ENCODE measurements at regions not wholly inside any gene's neighbourhood (a gene's known extent, or its start where the extent isn't known, plus 50 kb on each side); places are given as distances from the start of the nearest gene placed in this dataset.

DNA sequence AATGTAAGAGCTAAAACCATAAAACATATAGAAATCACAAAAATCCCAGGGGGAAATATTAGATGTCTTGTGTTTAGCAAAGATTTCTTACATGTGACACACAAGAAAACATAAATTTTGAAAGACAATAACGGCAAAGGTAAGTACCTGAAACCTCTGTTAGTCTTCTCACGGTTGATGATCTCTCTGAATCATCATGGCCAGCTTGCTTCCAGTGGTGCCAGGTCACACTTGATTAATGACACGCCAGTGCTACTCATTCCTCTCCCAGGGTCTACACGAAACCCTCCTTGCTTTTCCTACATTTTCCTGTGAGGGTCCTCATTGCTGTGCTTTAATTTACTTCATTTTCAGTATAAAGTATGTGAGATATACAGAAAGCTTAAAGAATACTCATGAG lies 114.4 kb upstream of the PARP11 start:
- no peak for DNase-seq

DNA sequence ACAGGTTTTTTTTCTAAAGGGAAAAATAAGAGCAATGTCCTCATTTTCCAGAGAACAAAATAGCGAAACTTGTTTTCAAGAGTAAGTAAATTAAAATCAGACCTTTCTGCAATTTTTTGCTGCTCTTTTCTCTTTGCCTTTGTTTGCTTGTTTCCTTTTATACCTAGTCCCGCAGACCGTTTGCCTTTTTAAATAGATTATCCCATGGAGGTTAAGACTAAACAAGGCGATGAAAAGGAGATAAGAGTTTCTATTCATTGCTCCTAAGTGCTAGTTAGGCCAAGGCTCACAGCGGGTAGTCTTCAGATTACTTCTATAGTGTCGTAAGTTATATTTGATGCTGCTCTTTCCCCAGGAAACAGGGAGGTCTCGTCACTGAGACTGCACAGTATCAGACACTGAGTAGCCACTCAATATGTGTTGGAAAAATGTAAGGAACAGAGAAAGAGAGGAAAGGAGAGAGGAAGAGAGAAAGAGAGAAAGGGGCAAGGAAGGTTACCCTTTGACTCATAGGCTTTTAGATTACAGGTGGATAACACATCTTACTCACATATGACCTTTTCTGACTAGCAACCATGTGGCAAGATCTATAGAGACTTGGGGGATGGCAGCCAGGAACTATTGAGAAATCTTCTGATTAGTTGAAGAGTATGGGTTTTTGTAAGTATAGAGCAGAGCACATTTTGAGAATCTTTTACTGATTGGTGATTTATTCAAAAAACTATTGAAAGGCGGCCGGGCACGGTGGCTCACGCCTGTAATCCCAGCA lies 107.5 kb upstream of the PARP11 start:
- DNase-seq: no peak

DNA sequence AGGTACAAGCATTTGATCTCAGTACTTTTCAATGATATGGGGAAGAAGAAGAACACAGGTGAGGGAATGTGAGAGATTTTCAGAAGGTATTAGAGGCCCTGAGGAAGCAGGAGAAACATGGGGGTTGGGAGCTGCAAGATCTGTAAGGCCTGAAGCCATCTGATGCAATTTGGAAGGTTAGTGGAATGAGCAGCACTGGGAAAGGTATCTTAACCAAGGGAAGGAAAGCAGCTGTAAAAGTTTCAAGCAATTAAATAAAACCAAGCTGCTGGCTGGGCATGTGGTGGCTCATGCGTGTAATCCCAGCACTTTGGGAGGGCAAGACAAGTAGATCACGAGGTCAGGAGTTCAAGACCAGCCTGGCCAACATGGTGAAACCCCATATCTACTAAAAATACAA lies 104.4 kb upstream of the PARP11 start:
- DNase-seq: no peak

DNA sequence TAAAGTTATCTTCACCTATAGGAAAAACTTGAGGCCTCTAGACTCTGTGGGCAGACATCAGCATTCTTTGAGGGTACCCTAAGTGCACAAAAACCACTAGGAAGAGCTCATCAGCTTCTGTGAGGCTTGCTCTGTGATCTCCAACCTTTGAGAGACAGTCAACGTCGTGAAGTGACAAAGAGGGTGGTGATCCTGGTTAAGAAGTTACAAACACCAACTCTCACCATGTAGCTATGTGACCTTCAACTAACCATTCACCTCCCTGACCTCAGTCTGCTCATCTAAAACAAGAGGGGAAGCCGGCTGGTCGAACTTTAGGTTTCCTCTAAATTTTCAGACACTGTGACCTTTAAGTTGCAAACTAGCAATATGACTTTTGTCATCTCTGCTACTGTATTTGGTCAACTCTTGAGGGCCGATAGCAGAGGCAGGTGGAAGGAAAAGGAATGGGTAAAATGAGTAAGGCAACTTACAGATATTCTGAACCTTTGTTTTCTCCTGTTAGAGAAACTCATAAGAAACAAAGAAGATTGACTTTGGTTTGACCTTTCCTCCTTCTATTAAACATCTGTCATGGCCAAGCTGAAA lies 103.2 kb upstream of the PARP11 start:
- DNase-seq: no peak

DNA sequence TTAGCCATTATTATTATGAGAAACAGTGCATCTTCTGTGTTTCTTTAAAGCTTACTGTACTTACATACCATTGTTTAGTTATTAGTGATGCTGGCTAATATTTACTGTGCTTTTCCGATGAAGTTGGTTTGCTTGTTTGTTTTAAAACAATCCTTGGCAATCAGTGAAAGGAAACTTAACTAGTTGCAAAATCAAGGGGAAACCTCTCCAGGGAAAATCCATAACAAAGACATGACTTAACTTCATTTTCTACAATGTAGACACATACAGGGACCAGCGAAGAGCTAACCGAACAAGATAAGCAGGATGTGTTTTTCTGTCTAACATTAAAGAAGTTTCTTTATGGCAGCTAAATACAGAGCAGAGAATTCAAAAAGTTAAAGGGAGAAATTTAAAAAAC lies 102.5 kb upstream of the PARP11 start:
- DNase-seq: no peak

DNA sequence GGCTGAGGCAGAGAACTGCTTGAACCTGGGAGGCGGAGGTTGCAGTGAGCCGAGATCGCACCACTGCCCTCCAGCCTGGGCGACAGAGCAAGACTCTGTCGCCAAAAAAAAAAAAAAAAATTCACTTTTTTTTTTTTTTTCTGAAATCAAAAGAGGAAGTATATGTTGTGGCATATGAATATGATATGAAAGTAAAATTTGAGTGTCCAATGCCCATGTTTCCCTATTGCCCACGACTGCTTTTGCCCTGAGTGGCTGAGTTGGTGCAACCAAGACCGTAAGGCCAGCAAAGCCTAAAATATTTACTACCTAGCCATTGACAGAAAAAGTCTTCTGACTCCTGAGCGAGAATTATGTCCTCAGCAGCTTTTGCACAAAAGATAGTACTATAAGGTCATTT lies 101.7 kb upstream of the PARP11 start:
- DNase-seq: no peak

DNA sequence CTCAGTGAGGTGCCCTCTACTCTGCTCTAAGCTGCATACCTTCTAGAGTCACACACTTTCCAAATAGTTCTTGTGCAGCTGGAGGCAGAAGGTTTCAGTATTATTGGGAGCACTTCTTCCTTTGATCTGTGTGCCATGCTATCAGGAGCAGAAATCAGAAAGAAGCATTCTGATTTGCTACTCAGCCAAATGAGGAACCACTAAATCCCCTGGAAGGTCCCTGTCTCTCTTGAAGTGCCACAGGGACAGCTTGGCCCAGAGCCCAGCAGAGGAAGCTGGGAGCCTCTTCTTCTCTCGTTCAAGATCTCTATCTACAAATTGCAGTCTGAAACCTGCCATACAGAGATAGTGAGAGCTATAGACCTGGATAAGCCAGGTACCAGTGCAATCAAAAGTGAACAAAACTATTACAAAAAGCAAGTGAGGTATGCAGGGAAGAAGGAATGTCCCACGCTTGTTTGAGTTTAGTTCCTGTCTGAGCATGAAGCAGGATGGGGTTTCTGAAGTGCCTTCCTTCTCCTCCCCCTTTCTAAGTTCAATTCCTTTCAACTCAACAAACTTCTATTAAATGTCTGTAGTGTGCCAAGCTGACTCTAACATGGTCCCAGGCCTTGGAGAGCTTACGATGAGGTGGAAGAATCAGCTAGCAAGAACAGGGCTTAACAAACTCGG lies 100.9 kb upstream of the PARP11 start:
- DNase-seq: no peak

DNA sequence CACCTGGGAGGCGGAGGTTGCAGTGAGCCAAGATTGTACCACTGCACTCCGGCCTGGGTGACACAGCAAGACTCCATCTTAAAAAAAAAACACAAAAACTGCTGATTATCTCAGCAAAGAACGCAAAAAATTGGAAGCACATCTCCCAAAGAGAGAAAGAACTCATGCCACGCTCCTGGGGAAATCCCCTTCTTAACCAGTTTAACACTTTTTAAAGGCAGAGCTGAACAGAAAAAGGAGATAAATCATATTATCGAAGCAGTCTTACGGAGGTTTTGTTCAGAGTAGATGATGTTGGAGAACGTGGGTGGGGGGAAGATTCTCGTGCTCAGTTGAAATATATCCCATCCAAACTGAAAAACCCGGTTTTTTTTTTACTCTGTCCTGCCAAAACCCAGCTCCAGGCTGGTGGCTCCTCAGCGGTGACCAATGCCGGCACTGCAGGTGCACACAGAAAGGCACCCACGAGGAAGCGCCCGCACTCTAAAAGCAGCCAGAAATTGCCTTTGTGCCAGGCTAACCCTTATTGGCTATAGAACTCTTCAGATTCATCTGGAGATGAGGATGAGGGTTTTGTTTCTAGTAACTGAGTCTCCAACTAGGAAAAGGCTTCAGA lies 100.2 kb upstream of the PARP11 start:
- no peak for DNase-seq

DNA sequence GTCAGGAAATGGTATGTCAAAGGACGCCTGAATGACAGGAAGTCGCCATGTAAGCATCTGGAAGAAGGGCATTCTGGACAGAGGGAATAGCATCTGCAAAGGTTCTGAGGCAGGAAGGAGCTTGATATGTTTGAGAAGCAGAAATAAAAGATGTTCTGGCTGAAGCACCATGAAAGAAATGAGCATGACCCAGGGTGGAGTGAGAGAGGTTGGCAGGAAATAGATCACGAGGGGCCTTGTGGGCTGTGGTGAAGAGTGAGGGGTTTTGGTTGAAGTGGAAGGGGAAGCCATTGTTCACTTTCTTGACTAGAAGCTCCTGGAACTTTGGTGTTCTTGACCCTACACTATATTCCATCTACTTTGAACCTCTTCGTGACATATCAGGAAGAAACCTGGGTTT lies 99.4 kb upstream of the PARP11 start:
- DNase-seq: no peak

DNA sequence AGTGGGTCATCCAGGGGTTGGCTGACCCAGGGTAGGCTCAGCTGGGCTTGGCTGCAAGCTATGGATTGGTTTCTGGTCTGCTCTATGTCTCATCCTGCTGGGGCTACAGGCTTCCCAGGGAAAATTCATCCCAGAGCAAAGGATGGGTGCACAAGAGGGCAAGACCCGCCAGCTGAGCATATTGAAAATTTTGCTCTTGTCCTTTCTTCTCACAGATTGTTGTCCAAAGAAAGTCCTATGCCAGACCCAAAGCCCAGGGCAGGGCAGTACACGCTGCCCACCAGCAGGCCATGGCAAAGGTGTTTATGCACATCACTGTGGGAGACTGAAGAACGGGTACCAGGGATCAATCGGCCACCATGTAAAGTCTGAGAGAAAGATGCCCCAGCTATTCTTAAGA lies 95.3 kb upstream of the PARP11 start:
- no peak for DNase-seq

DNA sequence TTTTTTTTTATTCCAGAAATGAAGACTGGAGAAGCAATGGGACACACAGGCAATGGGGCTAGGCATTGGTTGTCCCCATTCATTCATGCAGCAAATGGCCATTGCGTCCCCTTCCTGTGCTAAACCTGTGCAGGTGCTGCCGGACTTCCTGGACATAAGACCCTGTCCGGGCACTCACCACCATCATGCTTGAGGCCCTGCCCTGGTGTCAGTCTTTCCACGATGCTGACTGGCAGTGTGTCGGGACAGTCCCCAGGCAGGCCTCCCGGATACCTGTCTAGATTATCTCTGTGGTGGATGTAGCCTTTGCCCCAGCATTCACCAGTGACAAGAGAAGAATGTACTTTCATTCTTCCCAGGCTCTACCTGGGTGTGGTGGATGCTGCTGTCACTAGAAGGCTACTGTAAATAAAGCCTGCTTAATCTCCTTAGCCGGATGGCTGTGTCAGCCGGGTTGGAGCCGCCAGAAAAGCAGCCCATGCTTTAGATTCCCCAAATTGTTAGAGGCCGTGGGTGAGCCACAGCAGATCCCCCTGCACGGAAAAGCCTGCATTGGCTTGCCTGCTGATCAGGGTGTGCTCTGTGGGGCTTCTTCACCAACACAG lies 94.5 kb upstream of the PARP11 start:
- DNase-seq: no peak

DNA sequence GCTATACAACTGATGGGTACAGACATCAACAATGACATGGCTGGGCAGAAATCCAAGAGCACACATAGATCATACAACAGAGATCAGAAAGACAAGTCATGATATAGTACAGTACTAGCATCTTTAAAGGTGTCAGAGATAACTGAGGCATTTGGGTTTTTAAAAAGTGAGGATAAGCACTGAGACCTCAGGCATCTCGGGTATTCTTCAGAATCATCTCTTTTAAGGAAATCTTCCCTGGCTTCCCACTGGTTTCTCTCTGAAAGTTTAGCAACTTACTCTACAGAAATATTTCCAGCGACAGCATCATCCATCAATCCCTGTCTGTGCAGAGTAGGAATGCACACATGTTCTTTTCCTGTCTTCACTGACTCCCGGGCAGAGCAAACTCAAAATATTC lies 93.2 kb upstream of the PARP11 start:
- no peak for DNase-seq

DNA sequence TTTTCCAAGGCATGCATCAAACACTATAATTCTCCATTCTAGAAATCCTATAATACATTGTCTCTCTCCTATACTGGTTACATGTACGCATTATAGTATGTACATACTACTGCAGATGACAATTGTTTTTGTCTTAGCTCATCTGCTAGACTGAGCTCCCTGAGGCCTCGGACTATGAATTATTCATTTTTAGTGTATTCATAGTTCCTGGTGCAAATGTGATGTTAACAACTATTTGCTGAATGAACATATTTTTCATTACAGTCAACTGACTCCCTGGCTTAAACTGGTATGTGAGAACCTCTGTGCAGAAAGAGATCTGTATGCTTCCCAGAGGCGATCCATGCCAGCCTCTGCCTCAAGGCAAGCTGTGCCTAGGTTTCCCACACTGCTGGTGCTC lies 91.8 kb upstream of the PARP11 start:
- no peak for DNase-seq

DNA sequence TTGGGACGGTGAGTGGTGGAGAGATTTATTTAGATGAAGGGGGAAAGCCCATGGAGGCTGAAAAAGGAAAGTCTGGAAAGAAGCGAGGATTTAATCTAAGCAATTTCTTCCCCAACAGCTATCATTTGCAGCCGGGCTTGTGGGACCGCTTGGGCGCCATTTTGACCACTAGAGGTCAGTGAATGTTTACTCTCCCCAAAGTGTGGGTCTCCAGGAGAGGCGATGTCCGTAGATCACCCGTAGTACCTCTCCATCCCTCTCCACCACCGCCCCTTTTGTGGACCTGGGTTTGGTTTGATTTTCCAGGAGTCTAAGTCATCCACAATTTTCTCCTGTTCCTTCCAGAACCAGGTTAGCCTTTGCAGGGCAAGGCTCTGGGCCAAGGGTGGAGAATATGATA lies 91.2 kb upstream of the PARP11 start:
- DNase-seq: no peak

DNA sequence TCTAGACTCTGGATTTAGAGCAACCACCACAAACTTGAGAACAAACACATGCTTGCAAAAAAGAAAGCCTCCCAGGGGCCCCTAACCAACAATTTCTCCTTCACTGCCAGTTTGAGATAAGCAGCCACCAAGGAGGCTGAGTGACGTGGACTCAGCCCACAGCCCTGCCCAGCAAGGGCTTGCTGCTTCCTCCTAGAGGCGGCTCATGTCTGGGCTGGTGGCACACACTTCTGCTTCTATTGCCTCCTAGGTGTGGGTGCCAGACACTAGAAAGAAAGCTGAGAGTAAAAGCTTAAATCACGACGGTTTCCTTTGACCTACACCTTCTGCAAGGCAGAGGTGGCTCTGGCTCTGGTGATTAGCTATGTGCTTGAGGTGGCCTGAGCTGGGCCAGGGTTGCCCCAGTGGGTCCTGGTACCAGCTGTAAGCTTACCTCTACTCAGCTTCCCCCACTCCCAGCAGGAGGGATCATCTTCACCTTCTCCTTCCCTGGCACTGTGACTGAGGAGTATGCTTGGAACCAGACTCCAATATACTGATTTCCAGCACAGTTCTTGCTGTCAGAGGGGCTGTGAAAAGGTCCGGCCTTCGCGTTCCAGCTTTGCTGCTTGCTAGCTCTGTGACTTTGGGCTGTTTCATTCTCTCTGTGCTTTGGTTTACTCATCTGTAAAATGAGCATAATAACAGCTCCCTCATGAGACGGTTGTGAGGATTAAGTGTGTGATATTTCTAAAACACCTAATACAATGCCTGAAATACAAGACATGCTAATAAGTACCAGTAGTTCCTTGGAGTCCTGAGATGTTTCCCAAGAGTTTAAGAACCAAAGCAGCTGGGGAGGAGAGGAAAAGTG lies 89.7 kb upstream of the PARP11 start:
- no peak for DNase-seq

DNA sequence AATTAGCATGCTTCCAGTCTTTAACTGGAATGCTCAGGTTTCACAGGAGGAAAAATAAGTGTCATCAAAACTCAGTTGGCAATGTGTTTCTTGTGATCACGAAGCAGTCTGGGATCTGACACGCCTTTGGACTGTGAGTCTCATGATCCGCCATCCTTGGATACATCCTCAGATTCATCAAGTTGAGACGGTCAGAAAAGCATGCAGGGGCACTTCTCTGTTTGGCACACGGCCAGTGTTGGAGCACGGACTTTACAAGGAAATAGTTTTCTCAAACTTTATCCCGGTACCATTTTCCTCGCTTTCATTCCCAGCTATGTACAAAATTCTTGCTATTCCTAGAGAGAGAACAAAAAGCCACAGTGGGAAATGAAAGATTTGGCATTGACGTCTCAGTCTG lies 88.4 kb upstream of the PARP11 start:
- DNase-seq: no peak

DNA sequence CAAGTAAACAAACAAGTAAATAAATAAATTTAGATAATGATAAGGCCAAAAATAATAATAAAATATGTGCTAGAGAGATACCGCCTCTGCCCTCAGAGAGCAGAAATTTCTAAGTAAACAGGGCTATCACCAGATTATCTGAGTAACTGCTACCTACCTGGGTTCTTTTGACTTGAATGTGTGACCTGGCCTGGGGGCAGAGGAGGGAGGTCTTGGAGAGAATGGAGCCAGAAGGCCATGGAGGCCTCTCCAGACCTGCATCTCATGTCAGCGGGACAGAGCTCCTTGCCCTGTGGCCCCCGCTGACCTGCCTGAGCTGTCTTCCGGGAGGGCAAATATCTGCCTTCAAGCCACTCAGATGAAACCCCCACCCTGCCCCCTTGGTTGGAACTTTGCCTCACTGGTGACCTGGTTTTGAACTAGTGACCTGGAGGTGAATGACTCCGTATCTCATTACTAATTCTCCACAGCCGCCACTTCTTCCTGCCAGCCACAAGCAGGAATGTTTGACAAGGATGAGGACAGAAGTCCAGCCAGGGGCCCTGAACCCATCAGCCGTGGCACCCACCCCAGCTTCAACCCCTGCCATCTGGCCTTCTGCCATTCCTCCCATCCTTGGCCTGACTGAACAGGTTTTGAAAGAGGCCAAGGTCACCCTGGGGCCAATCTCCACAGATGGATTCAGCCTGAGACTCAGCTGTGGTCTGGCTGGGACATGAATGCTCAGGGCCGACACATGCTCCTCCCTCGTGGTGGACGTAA lies 86.8 kb upstream of the PARP11 start:
- no peak for DNase-seq

DNA sequence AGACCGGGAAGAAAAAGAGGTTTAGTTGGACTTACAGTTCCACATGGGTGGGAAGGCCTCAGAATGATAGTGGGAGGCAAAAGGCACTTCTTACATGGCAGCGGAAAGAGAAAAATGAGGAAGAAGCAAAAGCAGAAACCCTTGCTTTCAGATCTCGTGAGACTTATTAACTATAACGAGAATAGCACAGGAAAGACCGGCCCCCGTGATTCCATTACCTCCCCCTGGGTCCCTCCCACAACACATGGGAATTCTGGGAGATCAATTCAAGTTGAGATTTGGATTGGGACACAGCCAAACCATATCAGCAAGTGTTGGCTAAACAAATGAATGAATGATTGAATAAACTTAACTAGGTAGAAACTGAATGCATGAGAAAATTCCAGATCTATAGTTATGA lies 85.3 kb upstream of the PARP11 start:
- no peak for DNase-seq

DNA sequence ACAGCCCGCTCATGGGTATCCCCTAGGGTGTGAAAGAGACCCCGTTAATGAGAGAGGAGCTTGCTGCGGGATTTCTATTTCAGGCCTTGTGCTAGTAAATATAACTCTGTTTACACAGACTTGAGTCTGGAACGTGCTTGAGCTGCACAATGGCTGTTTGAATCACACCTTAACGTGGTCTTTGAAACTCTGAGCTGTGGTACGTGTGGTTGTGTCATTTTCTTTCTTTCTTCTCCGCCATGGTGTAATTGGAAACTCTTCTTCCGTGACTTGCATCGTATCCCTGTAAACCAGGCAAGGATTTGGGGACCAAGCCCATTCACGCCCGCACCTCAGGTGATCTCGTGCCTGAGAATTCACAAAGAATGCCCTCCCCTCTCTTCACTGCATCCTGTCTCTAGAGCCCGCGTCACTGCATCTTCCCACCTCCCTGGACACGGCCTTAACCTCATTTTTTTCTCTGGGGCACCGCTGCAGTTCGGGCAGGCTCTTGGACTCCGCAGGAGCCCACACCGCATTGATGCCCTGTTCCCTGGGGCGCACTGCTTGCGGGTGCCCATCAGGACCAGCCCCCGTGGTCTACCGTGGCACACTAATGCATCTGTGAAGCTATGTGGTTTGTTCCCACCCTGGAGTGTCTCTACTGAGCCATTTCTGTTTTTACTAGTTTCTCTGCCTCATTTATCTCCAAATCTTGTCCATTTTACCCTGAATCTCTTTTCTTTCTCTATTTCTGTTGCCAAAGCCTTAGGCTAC lies 78.4 kb upstream of the PARP11 start:
- DNase-seq: no peak

DNA sequence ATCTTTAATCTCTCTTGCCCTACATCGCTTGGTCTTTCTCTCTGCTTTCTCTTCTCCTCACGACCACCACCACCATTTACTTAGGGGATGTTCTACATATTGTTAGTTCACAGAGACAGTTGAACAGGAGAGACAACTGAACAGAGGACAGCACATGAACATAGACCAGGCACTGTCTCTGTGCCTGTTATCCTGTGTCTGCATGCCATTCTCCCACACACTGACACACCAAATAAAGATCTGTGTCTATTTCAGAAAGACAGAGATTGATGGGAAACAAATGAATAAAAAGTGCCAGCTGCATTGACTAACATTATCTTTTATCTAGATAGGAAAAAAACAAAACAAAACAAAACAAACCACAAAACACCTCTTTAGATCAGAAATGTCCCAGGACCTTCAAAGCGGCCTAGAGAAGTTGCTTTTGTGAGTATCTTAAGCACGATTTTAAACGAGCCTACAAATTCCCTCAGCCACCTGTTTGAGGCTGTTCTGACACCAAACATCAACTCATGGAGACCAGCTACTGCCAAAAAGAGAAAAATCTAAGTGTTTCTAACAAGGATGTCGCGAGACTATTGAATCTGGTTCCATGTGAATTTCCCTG lies 77.6 kb upstream of the PARP11 start:
- DNase-seq: no peak

DNA sequence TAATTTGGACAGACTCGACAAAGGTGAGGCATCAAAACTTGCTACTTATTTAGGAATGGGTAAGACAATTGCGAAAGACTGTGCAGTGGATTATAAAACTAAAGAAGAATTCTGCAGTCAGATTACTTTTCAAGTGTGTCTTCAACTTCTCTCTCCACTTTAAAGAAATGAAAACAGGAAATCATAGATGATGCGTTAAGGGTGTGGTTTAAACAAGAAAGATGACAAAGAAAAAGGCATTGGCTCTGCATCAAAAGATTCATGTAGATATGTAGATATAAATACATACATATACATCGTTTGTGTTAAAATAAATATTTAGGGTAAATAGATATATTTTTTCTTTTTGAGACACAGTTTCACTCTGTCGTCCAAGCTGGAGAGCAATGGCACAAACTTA lies 74.6 kb upstream of the PARP11 start:
- DNase-seq: no peak

Data from NCI-H526 treated with DMSO at 0.1 percent for 48 hours (cell line).